ENCODE measurements at regions not wholly inside any gene's neighbourhood (a gene's known extent, or its start where the extent isn't known, plus 50 kb on each side); places are given as distances from the start of the nearest gene placed in this dataset.

DNA sequence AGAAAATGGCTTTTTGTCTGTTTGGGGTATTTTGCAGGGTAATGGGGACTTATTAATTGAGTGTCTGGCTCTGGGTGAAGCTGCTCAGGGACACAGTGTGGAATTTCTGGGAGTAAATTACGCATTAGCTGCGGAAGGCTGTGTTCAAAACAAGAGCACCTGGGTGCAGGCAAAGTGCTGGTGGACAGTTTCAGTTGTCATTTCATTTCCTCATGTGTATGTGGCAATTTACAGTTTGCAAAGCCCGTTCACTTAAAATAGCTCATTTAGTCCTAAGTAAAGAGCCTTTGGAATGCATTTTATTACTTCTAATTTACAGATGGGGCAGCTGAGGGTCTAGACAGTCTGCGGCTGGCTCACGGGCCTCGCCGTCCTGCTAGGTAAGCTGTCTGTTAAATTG lies 546.8 kb downstream of the BCL11B start:
- Histone ChIP-seq H3K4me1 (ENCODE audit: control insufficient read depth, insufficient read depth, low read length) (no peaks in the 10 kb centered on the region; the same call in 1 of the 2 replicates), H3K27ac (ENCODE audit: low read length) (no peak overlapping the region), H3K9me3 (ENCODE audit: control insufficient read depth, insufficient read depth, low read length) (no peaks in the 10 kb centered on the region), H3K27me3 (ENCODE audit: control insufficient read depth, insufficient read depth, low read length) (no peaks in the 10 kb centered on the region), H3K36me3 (ENCODE audit: control insufficient read depth, insufficient read depth, low read length) (no peaks in the 10 kb centered on the region), H3K4me3 (ENCODE audit: low read length) (no peak overlapping the region)
- WGBS (ENCODE audit: insufficient coverage, insufficient read length): no CpG with 5 or more reads among the region's 7 CpGs
- DNase-seq (ENCODE audit: low read depth, low spot score): no peak

DNA sequence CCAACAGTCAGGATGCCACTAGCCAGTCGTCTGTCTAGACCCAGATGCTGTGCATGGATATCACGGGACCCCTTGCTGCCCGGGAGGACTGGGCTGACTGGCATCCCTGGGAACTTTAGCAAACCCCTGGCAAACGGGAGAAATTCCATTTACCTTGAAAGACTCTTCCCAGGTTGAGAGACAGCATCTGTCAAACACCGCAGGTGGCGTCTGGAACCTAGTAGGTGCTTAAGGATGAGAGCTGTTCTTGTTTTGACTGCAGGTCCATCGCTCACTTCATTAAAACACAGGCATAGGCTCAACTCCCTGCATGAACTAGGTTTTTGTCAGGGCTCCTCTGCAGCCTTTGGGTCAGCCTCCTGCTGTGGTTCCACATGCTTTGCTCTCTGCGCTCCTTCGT lies 546.3 kb downstream of the BCL11B start:
- no peak overlapping the region for H3K27ac ChIP-seq (ENCODE audit: low read length)
- WGBS (ENCODE audit: insufficient coverage, insufficient read length): no CpG with 5 or more reads among the region's 9 CpGs
- H3K36me3 ChIP-seq (ENCODE audit: control insufficient read depth, insufficient read depth, low read length): no peaks in the 10 kb centered on the region
- H3K27me3 ChIP-seq (ENCODE audit: control insufficient read depth, insufficient read depth, low read length): no peaks in the 10 kb centered on the region
- no peak overlapping the region for H3K4me3 ChIP-seq (ENCODE audit: low read length)
- no peaks in the 10 kb centered on the region; the same call in 1 of the 2 replicates for H3K4me1 ChIP-seq (ENCODE audit: control insufficient read depth, insufficient read depth, low read length)
- no peak for DNase-seq (ENCODE audit: low read depth, low spot score)
- no peaks in the 10 kb centered on the region for H3K9me3 ChIP-seq (ENCODE audit: control insufficient read depth, insufficient read depth, low read length)

DNA sequence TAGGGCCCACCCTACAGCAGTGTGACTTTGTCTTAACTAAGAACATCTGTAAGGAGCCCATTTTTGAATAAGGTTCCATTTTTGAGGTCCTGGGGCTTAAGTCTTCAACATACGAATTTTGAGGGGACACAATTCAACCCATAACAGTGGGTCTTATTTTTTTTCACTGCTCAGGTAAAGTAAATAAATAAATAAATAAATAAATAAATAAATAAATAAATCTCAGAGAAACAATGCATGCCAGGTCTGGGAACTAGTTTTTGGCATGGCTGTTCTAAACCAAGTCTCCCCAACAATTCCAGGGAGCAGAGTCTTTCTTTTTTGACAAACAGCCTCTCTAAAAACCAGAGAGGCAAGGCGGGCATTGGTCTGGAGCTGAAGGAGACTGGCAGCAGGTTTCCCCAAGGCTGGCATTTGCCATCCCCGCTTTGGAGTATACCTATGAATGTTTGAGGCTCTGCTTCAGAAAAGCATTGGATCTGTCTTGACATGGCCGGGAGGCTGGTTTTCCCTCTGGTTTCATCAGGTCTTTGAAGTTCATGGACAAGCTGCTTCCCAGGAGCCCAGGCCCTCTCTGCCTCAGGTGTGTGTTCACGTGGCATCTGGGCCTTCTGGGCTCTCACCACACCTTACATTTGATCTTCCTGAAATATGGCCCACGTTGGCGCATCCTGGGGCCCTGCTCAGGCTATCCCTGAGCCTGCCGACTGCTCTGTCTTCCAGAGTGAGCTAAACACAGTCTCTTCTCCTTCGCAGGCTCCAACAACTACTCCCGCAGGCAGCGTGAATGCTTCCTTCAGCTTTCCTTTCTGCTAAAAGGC lies 545.2 kb downstream of the BCL11B start:
- H3K4me1 ChIP-seq (ENCODE audit: control insufficient read depth, insufficient read depth, low read length): no peaks in the 10 kb centered on the region; the same call in 1 of the 2 replicates
- H3K9me3 ChIP-seq (ENCODE audit: control insufficient read depth, insufficient read depth, low read length): no peaks in the 10 kb centered on the region
- no CpG with 5 or more reads among the region's 11 CpGs for WGBS (ENCODE audit: insufficient coverage, insufficient read length)
- H3K27me3 ChIP-seq (ENCODE audit: control insufficient read depth, insufficient read depth, low read length): no peaks in the 10 kb centered on the region
- no peak for DNase-seq (ENCODE audit: low read depth, low spot score)
- no peak overlapping the region for H3K4me3 ChIP-seq (ENCODE audit: low read length)
- no peaks in the 10 kb centered on the region for H3K36me3 ChIP-seq (ENCODE audit: control insufficient read depth, insufficient read depth, low read length)
- no peak overlapping the region for H3K27ac ChIP-seq (ENCODE audit: low read length)

DNA sequence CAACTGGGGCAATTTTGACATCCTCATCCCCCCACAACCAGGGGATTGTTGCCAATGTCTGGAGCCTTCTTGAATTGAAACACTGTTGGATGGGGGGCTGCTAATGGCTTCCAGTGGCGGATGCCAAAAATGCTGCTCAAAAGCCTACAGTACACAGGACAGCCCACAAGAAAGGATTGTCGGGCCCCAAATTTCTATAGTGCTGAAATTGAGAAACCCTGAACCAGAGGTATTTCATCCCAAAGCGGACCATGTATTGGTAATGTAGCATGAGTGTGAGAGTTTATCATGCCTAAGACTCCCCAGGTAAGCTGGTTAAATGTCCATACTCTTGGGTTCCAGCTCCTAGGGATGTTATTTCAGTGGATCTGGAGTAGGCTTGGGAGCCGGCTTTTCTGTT lies 544.0 kb downstream of the BCL11B start:
- WGBS (ENCODE audit: insufficient coverage, insufficient read length): no CpG with 5 or more reads among the region's 4 CpGs
- Histone ChIP-seq H3K36me3 (ENCODE audit: control insufficient read depth, insufficient read depth, low read length) (no peaks in the 10 kb centered on the region), H3K9me3 (ENCODE audit: control insufficient read depth, insufficient read depth, low read length) (no peaks in the 10 kb centered on the region), H3K27ac (ENCODE audit: low read length) (no peak overlapping the region), H3K4me1 (ENCODE audit: control insufficient read depth, insufficient read depth, low read length) (no peaks in the 10 kb centered on the region; the same call in 1 of the 2 replicates), H3K4me3 (ENCODE audit: low read length) (no peak overlapping the region), H3K27me3 (ENCODE audit: control insufficient read depth, insufficient read depth, low read length) (no peaks in the 10 kb centered on the region)
- DNase-seq (ENCODE audit: low read depth, low spot score): no peak

DNA sequence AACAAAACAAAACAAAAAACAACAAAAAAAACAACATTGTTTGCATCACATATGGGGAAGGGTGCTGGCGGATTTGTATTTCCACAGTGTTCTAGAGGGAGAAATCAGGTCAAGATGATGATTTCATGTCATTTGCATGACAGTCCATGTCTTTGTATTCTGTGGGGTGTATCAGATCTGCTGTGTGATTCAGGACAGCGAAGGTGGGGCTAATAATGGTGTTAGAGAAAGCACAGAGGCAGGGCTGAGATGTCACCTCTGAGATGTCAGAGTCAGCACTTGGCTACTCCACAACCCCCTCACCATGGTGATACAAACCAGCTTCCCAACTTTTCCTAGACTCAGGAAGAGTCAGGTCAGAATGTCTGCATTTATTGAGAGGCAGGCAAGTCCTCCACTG lies 543.2 kb downstream of the BCL11B start:
- no peak for DNase-seq (ENCODE audit: low read depth, low spot score)
- H3K4me1 ChIP-seq (ENCODE audit: control insufficient read depth, insufficient read depth, low read length): no peaks in the 10 kb centered on the region
- H3K9me3 ChIP-seq (ENCODE audit: control insufficient read depth, insufficient read depth, low read length): no peaks in the 10 kb centered on the region
- no peak overlapping the region for H3K27ac ChIP-seq (ENCODE audit: low read length)
- H3K36me3 ChIP-seq (ENCODE audit: control insufficient read depth, insufficient read depth, low read length): no peaks in the 10 kb centered on the region
- H3K4me3 ChIP-seq (ENCODE audit: low read length): no peak overlapping the region
- no peaks in the 10 kb centered on the region for H3K27me3 ChIP-seq (ENCODE audit: control insufficient read depth, insufficient read depth, low read length)
- no CpG with 5 or more reads among the region's 2 CpGs for WGBS (ENCODE audit: insufficient coverage, insufficient read length)

DNA sequence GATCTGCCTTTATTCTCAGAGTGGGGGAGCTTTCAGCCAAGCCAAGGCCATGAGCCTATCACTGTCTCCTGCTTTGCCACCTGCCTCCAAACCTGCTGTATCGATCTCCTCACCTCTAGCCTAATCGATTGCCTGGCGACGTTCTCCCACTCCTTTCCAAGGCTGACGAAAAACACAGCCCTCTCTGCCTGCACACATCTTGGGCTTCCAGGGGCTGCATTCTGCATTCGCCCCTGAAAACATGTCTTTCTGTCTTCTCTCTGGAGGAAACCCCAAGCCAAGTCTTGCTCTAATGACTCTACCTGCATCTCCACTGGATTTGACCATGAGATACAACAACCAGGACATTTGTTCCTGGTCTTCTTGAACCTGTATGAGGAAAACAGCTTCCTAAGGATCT lies 540.7 kb downstream of the BCL11B start:
- Histone ChIP-seq H3K9me3 (ENCODE audit: control insufficient read depth, insufficient read depth, low read length) (no peaks in the 10 kb centered on the region), H3K36me3 (ENCODE audit: control insufficient read depth, insufficient read depth, low read length) (no peaks in the 10 kb centered on the region), H3K4me1 (ENCODE audit: control insufficient read depth, insufficient read depth, low read length) (no peaks in the 10 kb centered on the region), H3K27me3 (ENCODE audit: control insufficient read depth, insufficient read depth, low read length) (no peaks in the 10 kb centered on the region), H3K27ac (ENCODE audit: low read length) (no peak overlapping the region), H3K4me3 (ENCODE audit: low read length) (no peak overlapping the region)
- no peak for DNase-seq (ENCODE audit: low read depth, low spot score)
- no CpG with 5 or more reads among the region's 6 CpGs for WGBS (ENCODE audit: insufficient coverage, insufficient read length)

DNA sequence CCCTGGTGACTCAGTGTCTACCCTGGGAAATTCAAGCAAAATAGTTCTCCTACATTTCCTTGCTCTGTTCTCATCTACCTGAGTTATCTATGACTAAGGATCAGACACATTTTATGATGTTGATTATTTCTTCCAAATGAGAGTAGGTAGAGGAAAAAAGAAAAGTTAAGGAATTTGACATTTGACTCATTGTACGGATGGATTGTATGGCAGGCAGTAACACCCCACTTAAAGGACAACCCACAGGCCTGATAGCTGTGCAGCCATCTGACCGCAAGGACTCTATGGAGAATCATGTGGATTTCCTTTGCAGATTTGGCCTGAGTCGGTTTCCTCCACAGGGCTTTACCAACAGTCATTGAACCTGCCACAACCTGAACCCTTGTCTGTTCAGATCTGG lies 540.3 kb downstream of the BCL11B start:
- no peak overlapping the region for H3K27ac ChIP-seq (ENCODE audit: low read length)
- no peaks in the 10 kb centered on the region for H3K9me3 ChIP-seq (ENCODE audit: control insufficient read depth, insufficient read depth, low read length)
- no peaks in the 10 kb centered on the region for H3K36me3 ChIP-seq (ENCODE audit: control insufficient read depth, insufficient read depth, low read length)
- DNase-seq (ENCODE audit: low read depth, low spot score): no peak
- no CpG with 5 or more reads among the region's 3 CpGs for WGBS (ENCODE audit: insufficient coverage, insufficient read length)
- no peak overlapping the region for H3K4me3 ChIP-seq (ENCODE audit: low read length)
- H3K27me3 ChIP-seq (ENCODE audit: control insufficient read depth, insufficient read depth, low read length): no peaks in the 10 kb centered on the region
- H3K4me1 ChIP-seq (ENCODE audit: control insufficient read depth, insufficient read depth, low read length): no peaks in the 10 kb centered on the region

DNA sequence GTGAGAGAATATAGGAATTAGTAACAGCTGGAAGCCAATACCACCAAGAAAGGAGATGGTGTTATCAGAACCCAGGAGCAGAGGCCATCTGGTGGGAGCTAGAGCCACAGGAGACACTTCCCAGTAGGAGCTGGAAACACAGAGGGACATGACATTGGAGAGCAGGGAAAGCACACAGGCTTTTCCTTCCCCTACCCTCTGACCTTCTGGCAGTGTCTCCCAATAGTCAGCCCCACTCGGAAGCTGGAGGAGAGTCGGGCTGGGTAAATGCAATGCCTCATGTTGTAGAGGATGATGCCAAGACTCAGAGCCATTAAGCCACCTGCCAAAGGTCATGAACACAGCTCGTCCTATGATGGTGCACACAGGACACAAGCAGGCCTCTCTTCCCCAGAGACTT lies 538.5 kb downstream of the BCL11B start:
- Histone ChIP-seq H3K4me3 (ENCODE audit: low read length) (no peak overlapping the region), H3K36me3 (ENCODE audit: control insufficient read depth, insufficient read depth, low read length) (no peaks in the 10 kb centered on the region), H3K4me1 (ENCODE audit: control insufficient read depth, insufficient read depth, low read length) (no peaks in the 10 kb centered on the region), H3K27ac (ENCODE audit: low read length) (no peak overlapping the region), H3K9me3 (ENCODE audit: control insufficient read depth, insufficient read depth, low read length) (no peaks in the 10 kb centered on the region), H3K27me3 (ENCODE audit: control insufficient read depth, insufficient read depth, low read length) (no peaks in the 10 kb centered on the region)
- no CpG with 5 or more reads among the region's 3 CpGs for WGBS (ENCODE audit: insufficient coverage, insufficient read length)
- no peak for DNase-seq (ENCODE audit: low read depth, low spot score)

DNA sequence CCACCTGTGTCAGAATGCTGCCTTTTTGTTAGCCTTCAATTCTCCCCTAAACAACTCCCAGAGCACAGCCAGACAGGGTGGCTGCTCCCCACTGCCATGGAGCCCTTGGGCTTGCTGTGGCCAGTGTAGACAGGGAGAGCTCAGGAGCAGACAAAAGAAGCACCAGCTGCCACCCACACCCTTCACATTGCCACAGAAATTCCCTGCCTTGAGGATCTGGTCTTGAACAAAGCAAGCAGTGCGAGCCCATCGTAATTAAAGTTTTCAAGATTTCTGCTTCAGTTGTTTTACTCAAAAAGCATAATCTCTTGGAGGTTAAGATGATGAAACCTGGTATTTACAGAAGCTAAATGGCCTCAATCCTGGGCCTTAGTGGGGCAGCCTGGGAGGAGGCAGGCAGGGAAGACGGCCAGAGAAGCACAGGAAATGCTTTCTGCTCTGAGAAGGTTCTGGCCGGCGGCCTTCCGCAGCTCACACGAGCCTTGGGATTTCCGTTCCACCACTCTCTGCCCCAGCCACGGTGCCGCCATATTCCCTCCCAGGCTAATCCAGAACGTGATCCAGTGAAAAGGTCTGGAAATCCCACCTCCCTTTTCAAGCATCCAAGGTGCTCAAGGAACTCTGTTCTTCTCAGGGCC lies 535.2 kb downstream of the BCL11B start:
- no CpG with 5 or more reads among the region's 11 CpGs for WGBS (ENCODE audit: insufficient coverage, insufficient read length)
- Histone ChIP-seq H3K4me3 (ENCODE audit: low read length) (no peak overlapping the region), H3K36me3 (ENCODE audit: control insufficient read depth, insufficient read depth, low read length) (no peaks in the 10 kb centered on the region), H3K27ac (ENCODE audit: low read length) (no peak overlapping the region), H3K9me3 (ENCODE audit: control insufficient read depth, insufficient read depth, low read length) (no peaks in the 10 kb centered on the region), H3K4me1 (ENCODE audit: control insufficient read depth, insufficient read depth, low read length) (no peaks in the 10 kb centered on the region), H3K27me3 (ENCODE audit: control insufficient read depth, insufficient read depth, low read length) (no peaks in the 10 kb centered on the region)
- DNase-seq (ENCODE audit: low read depth, low spot score): no peak

DNA sequence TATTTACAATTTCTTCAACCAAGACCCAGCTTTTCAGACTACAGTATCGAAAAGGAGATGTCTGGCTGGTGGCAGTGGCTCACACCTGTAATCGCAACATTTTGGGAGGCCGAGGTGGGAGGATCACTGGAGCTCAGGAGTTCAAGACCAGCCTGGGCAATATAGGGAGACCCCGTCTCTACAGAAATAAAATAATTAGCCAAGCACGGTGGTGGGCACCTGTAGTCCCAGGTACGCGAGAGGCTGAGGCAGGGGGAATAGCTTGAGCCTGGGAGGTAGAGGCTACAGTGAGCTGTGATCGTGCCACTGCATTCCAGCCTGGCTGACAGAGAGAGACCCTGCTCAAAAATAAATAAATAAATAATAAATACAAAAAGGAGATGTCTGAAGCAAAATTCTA lies 530.5 kb downstream of the BCL11B start:
- no peak for DNase-seq (ENCODE audit: low read depth, low spot score)
- H3K36me3 ChIP-seq (ENCODE audit: control insufficient read depth, insufficient read depth, low read length): no peaks in the 10 kb centered on the region
- no peaks in the 10 kb centered on the region for H3K4me1 ChIP-seq (ENCODE audit: control insufficient read depth, insufficient read depth, low read length)
- H3K27ac ChIP-seq (ENCODE audit: low read length): no peak overlapping the region
- WGBS (ENCODE audit: insufficient coverage, insufficient read length): no CpG with 5 or more reads among the region's 8 CpGs
- no peaks in the 10 kb centered on the region for H3K27me3 ChIP-seq (ENCODE audit: control insufficient read depth, insufficient read depth, low read length)
- no peaks in the 10 kb centered on the region for H3K9me3 ChIP-seq (ENCODE audit: control insufficient read depth, insufficient read depth, low read length)
- H3K4me3 ChIP-seq (ENCODE audit: low read length): no peak overlapping the region

DNA sequence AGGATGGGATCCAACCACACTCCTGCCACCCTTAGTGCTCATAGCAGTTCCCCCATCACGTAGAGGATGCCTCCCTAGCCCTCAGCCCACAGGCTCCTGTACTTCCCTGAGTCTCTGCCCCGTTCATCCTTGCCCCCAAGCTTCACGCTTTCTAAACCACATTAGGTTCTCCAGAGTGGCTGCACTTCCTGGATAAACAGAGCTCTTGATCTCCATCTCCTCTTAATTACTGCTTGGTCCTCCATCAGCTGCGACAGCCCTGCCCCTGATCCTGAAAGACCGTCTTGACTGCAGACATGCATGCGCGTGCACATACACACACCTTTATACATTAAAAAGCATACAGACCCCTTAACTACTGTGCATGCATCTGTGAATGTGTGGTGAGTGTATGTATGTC lies 530.0 kb downstream of the BCL11B start:
- H3K9me3 ChIP-seq (ENCODE audit: control insufficient read depth, insufficient read depth, low read length): no peaks in the 10 kb centered on the region
- no peak for DNase-seq (ENCODE audit: low read depth, low spot score)
- no peak overlapping the region for H3K4me3 ChIP-seq (ENCODE audit: low read length)
- no peak overlapping the region for H3K27ac ChIP-seq (ENCODE audit: low read length)
- H3K27me3 ChIP-seq (ENCODE audit: control insufficient read depth, insufficient read depth, low read length): no peaks in the 10 kb centered on the region
- no peaks in the 10 kb centered on the region for H3K4me1 ChIP-seq (ENCODE audit: control insufficient read depth, insufficient read depth, low read length)
- WGBS (ENCODE audit: insufficient coverage, insufficient read length): no CpG with 5 or more reads among the region's 7 CpGs
- no peaks in the 10 kb centered on the region for H3K36me3 ChIP-seq (ENCODE audit: control insufficient read depth, insufficient read depth, low read length)
